ENCODE measurements at regions not wholly inside any gene's neighbourhood (a gene's known extent, or its start where the extent isn't known, plus 50 kb on each side); places are given as distances from the start of the nearest gene placed in this dataset.

DNA sequence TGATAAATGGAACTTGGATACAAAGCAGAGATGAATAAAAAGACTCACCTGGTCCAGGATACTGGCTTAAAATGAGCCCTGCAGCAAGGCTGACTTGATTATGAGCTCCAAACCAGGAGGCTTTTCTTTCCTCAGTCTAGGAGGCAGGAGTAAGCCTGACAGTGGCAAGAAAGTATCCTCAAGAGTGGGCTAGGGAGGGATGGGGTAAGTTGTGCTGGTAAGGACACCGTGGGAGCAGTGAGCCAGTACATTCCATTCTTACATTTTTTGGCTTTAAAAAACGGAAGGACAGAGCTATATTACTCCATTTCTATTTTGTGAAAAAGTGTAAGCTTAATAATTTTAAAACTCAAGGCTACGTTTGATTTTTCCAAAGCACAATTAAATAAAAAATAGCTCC lies 187.1 kb upstream of the DDI1 start:
- no peak for ATAC-seq (ENCODE audit: insufficient read depth, low read depth)
- Histone ChIP-seq H3K36me3 (ENCODE audit: insufficient read depth, low read length) (no peaks in the 10 kb centered on the region), H3K9me3 (ENCODE audit: insufficient read depth, low read length, severe bottlenecking) (no peaks in the 10 kb centered on the region)

DNA sequence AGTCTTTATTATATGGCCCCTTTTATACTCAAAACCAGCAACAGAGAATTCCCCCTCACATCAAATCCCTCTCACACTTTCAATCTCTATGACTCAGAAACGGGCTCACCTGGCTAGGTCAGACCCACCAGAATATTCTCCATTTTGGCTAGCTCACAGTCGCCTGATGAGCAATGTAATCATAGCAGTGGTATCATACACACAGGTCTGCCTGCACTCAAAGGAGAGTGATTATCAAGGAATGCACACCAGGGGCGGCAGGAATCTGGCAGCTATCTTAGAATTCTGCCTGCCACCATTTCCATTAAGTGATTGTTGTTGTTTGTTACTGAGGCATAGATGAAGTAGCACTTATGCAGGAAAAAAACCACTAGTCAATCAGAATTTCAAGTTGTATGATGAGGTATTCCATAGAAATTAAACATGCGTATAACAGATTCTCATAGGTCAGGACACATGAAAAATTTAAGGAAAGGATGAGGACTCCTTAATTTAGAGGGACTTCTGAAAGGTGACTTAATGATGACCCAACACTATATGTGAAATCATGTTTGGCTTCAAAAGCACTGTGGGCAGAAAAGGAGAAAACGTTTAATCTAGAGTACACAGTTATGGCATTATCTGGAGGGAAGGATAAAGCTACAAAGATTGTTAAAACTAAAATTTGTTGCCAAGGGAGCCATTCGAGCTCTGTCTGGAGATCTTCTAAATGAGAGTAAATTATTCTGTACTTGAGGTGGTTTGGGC lies 185.8 kb upstream of the DDI1 start:
- no peak for DNase-seq
- H3K9ac ChIP-seq (ENCODE audit: low read depth, low read length) = no peak overlapping the region
- no peak overlapping the region for H3K4me3 ChIP-seq (ENCODE audit: low read depth in 1 of 2, low read length in 2 of 2)
- no peak overlapping the region for H2AFZ ChIP-seq (ENCODE audit: low read depth, low read length)
- ATAC-seq (ENCODE audit: insufficient read depth, low read depth) = no peak
- H3K27ac ChIP-seq (ENCODE audit: low read length) = no peak overlapping the region
- no peak overlapping the region for H3K4me2 ChIP-seq (ENCODE audit: insufficient read depth, low read length)
- H4K20me1 ChIP-seq (ENCODE audit: insufficient read depth, low read length) = no peaks in the 10 kb centered on the region
- TF ChIP-seq, protein P1, sequence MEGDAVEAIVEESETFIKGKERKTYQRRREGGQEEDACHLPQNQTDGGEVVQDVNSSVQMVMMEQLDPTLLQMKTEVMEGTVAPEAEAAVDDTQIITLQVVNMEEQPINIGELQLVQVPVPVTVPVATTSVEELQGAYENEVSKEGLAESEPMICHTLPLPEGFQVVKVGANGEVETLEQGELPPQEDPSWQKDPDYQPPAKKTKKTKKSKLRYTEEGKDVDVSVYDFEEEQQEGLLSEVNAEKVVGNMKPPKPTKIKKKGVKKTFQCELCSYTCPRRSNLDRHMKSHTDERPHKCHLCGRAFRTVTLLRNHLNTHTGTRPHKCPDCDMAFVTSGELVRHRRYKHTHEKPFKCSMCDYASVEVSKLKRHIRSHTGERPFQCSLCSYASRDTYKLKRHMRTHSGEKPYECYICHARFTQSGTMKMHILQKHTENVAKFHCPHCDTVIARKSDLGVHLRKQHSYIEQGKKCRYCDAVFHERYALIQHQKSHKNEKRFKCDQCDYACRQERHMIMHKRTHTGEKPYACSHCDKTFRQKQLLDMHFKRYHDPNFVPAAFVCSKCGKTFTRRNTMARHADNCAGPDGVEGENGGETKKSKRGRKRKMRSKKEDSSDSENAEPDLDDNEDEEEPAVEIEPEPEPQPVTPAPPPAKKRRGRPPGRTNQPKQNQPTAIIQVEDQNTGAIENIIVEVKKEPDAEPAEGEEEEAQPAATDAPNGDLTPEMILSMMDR (IDR thresholded peaks at IDR 0.05; ENCODE audit: borderline replicate concordance, extremely low read depth, low read length, poor library complexity, severe bottlenecking) = no peak
- no peak for TF ChIP-seq EZH2 (IDR thresholded peaks at IDR 0.05; ENCODE audit: borderline replicate concordance, low read depth, low read length, severe bottlenecking)
- H3K79me2 ChIP-seq (ENCODE audit: insufficient read depth, low read length) = no peaks in the 10 kb centered on the region
- H3K4me1 ChIP-seq (ENCODE audit: insufficient read depth, low read length) = no peaks in the 10 kb centered on the region
- H3K36me3 ChIP-seq (ENCODE audit: insufficient read depth, low read length) = no peaks in the 10 kb centered on the region
- no peaks in the 10 kb centered on the region for H3K9me3 ChIP-seq (ENCODE audit: insufficient read depth, low read length, severe bottlenecking)
- H3K27me3 ChIP-seq (ENCODE audit: insufficient read depth, low read length, poor library complexity) = no peaks in the 10 kb centered on the region

More for the DNA sequence above, 187.1 kb upstream of the DDI1 start:
- Histone ChIP-seq H3K4me2 (ENCODE audit: insufficient read depth, low read length) (no peak overlapping the region), H2AFZ (ENCODE audit: low read depth, low read length) (no peak overlapping the region), H3K4me3 (ENCODE audit: low read depth in 1 of 2, low read length in 2 of 2) (no peak overlapping the region), H3K27me3 (ENCODE audit: insufficient read depth, low read length, poor library complexity) (no peaks in the 10 kb centered on the region), H4K20me1 (ENCODE audit: insufficient read depth, low read length) (no peaks in the 10 kb centered on the region), H3K9ac (ENCODE audit: low read depth, low read length) (no peak overlapping the region), H3K4me1 (ENCODE audit: insufficient read depth, low read length) (no peaks in the 10 kb centered on the region), H3K27ac (ENCODE audit: low read length) (no peak overlapping the region), H3K79me2 (ENCODE audit: insufficient read depth, low read length) (no peaks in the 10 kb centered on the region)
- TF ChIP-seq, protein P1 (IDR thresholded peaks at IDR 0.05; ENCODE audit: borderline replicate concordance, extremely low read depth, low read length, poor library complexity, severe bottlenecking) = no peak
- TF ChIP-seq EZH2 (IDR thresholded peaks at IDR 0.05; ENCODE audit: borderline replicate concordance, low read depth, low read length, severe bottlenecking) = no peak
- DNase-seq = no peak

DNA sequence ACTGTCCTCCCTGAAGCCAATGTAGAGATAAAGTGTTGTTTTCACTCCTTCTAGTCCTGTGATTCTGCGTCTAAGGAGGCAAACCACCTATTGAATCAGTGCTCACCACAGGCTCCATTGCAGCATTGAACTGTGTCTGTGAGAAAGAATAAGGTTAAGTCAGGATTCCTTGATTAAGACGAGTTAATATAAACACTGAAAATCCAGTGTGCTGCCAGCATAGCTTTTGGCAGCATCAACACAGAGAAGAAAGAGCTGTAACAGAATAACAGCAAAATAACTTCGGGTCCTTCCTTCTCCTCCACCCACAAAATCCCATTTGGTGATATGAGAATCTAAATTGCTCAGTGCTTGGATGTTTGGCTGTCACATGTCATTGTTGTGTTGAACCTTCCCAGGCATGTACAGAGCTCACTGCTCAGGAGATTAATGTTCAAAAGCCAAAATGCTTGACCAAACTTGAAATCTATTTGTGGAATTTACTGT lies 185.2 kb upstream of the DDI1 start:
- no peaks in the 10 kb centered on the region for H4K20me1 ChIP-seq (ENCODE audit: insufficient read depth, low read length)
- no peak for DNase-seq
- H3K79me2 ChIP-seq (ENCODE audit: insufficient read depth, low read length) = no peaks in the 10 kb centered on the region
- H3K27ac ChIP-seq (ENCODE audit: low read length) = no peak overlapping the region
- no peaks in the 10 kb centered on the region for H3K4me1 ChIP-seq (ENCODE audit: insufficient read depth, low read length)
- no peak overlapping the region for H3K4me3 ChIP-seq (ENCODE audit: low read depth in 1 of 2, low read length in 2 of 2)
- TF ChIP-seq, protein P1 (IDR thresholded peaks at IDR 0.05; ENCODE audit: borderline replicate concordance, extremely low read depth, low read length, poor library complexity, severe bottlenecking) = no peak
- TF ChIP-seq EZH2 (IDR thresholded peaks at IDR 0.05; ENCODE audit: borderline replicate concordance, low read depth, low read length, severe bottlenecking) = no peak
- H3K4me2 ChIP-seq (ENCODE audit: insufficient read depth, low read length) = no peak overlapping the region
- H3K36me3 ChIP-seq (ENCODE audit: insufficient read depth, low read length) = no peaks in the 10 kb centered on the region
- H3K27me3 ChIP-seq (ENCODE audit: insufficient read depth, low read length, poor library complexity) = no peaks in the 10 kb centered on the region
- ATAC-seq (ENCODE audit: insufficient read depth, low read depth) = no peak
- no peak overlapping the region for H3K9ac ChIP-seq (ENCODE audit: low read depth, low read length)
- H3K9me3 ChIP-seq (ENCODE audit: insufficient read depth, low read length, severe bottlenecking) = no peaks in the 10 kb centered on the region
- H2AFZ ChIP-seq (ENCODE audit: low read depth, low read length) = no peak overlapping the region

Data from DND-41 (cell line).